Loucy (cell line): ENCODE measurements at regions not wholly inside any gene's neighbourhood (a gene's known extent, or its start where the extent isn't known, plus 50 kb on each side); places are given as distances from the start of the nearest gene placed in this dataset.

Experiments used
- CTCF ChIP-seq: fragments of 200-600 bp; sonication (generic); conservative IDR thresholded peaks from 2 replicates; pipeline ENCODE4 v1.5.1; 2014; ENCODE audit warnings: mild to moderate bottlenecking, antibody characterized with exemption, low read length
- EZH2phosphoT487 ChIP-seq: fragments of 200-600 bp; IDR thresholded peaks from 2 replicates; pipeline ENCODE4 v1.6.1; 2018; ENCODE audit warnings: antibody characterized with exemption, mild to moderate bottlenecking, moderate library complexity, borderline replicate concordance

GRCh38 chr5:163626904-163627434 lies 121.5 kb downstream of the MAT2B start:
- TF ChIP-seq CTCF: no peak
- no peak for TF ChIP-seq EZH2phosphoT487
